Mesothelial cell of epicardium (in vitro differentiated cells): ENCODE measurements at regions not wholly inside any gene's neighbourhood (a gene's known extent, or its start where the extent isn't known, plus 50 kb on each side); places are given as distances from the start of the nearest gene placed in this dataset.
A peak's percentile ranks its signal among the peaks of the same experiment; 100 is the strongest.
"Not testable (repeated sequence)": the region's sequence is repeated elsewhere in the genome, so short reads cannot be mapped to it uniquely, and the experiment has no call there.

Source experiments
- DNase-seq, 2 experiments: peaks; one replicate each; pipeline ENCODE4 v3.0.0; 2021; ENCODE audit warnings: low spot score in 2 of 2; ENCODE audit not compliant: unreplicated experiment in 2 of 2
- H3K27ac Mint-ChIP-seq: 2 replicates; pipeline ENCODE4 v1.8.0; 2021; ENCODE audit warnings: mixed read lengths
- H3K27me3 Mint-ChIP-seq: 2 replicates; pipeline ENCODE4 v1.8.0; 2021; ENCODE audit warnings: low read depth, mixed read lengths
- H3K36me3 Mint-ChIP-seq: 2 replicates; pipeline ENCODE4 v1.8.0; 2021; ENCODE audit warnings: mixed read lengths
- H3K4me1 Mint-ChIP-seq: 2 replicates; pipeline ENCODE4 v1.8.0; 2021; ENCODE audit warnings: mixed read lengths
- H3K4me3 Mint-ChIP-seq: 2 replicates; pipeline ENCODE4 v1.8.0; 2021; ENCODE audit warnings: mild to moderate bottlenecking, moderate library complexity, mixed read lengths
- H3K9me3 Mint-ChIP-seq: 2 replicates; pipeline ENCODE4 v1.8.0; 2021; ENCODE audit warnings: mixed read lengths
- CTCF ChIP-seq: fragments of 200-600 bp; sonication (generic); IDR thresholded peaks from one replicate; pipeline ENCODE4 v1.5.0; 2021; ENCODE audit warnings: antibody characterized with exemption; ENCODE audit not compliant: unreplicated experiment

- peaks cover 11% of the 10 kb centered on the region for H3K9me3 Mint-ChIP-seq
- no peaks in the 10 kb centered on the region for H3K36me3 Mint-ChIP-seq
- no peaks in the 10 kb centered on the region for H3K27me3 Mint-ChIP-seq
- H3K27ac Mint-ChIP-seq: peak overlapping the region; percentile 98
- no peak for DNase-seq
- H3K4me1 Mint-ChIP-seq: peaks cover 47% of the 10 kb centered on the region
- TF ChIP-seq CTCF: no peak
- peak overlapping the region; percentile 64 for H3K4me3 Mint-ChIP-seq
Measured at GRCh38 chr15:96053781-96054428, 276.6 kb upstream of the NR2F2 start.

GRCh38 chr15:96054621-96055020, 275.9 kb upstream of the NR2F2 start:
- TF ChIP-seq CTCF: no peak
- Mint-ChIP-seq H3K9me3 (peaks cover 11% of the 10 kb centered on the region), H3K27me3 (no peaks in the 10 kb centered on the region), H3K27ac (peak overlapping the region; percentile 77), H3K4me3 (no peak overlapping the region), H3K4me1 (peaks cover 41% of the 10 kb centered on the region), H3K36me3 (no peaks in the 10 kb centered on the region)
- no peak for DNase-seq

- no peak overlapping the region for H3K4me3 Mint-ChIP-seq
- H3K9me3 Mint-ChIP-seq: peaks cover 17% of the 10 kb centered on the region
- no peak for DNase-seq
- peaks cover 16% of the 10 kb centered on the region for H3K4me1 Mint-ChIP-seq
- no peaks in the 10 kb centered on the region for H3K36me3 Mint-ChIP-seq
- no peak overlapping the region for H3K27ac Mint-ChIP-seq
- TF ChIP-seq CTCF: no peak
- H3K27me3 Mint-ChIP-seq: no peaks in the 10 kb centered on the region
Measured at GRCh38 chr15:96058103-96058851, 272.2 kb upstream of the NR2F2 start.

GRCh38 chr15:96058852-96059103, 271.7 kb upstream of the NR2F2 start:
- H3K27ac Mint-ChIP-seq, H3K4me3 Mint-ChIP-seq, H3K27me3 Mint-ChIP-seq, DNase-seq, H3K36me3 Mint-ChIP-seq: not testable (repeated sequence)
- H3K4me1 Mint-ChIP-seq: peaks cover 13% of the 10 kb centered on the region
- H3K9me3 Mint-ChIP-seq: peaks cover 17% of the 10 kb centered on the region

- not testable (repeated sequence) for H3K36me3 Mint-ChIP-seq, H3K4me3 Mint-ChIP-seq, H3K27ac Mint-ChIP-seq, H3K27me3 Mint-ChIP-seq, H3K4me1 Mint-ChIP-seq, DNase-seq
- peaks cover 22% of the 10 kb centered on the region for H3K9me3 Mint-ChIP-seq
Measured at GRCh38 chr15:96060591-96060990, 269.9 kb upstream of the NR2F2 start.

GRCh38 chr15:96064351-96064756, 266.1 kb upstream of the NR2F2 start:
- no peak overlapping the region for H3K4me3 Mint-ChIP-seq
- peaks cover 9% of the 10 kb centered on the region for H3K4me1 Mint-ChIP-seq
- no peaks in the 10 kb centered on the region for H3K27me3 Mint-ChIP-seq
- no peak for DNase-seq
- TF ChIP-seq CTCF: no peak
- peaks cover 13% of the 10 kb centered on the region for H3K9me3 Mint-ChIP-seq
- H3K36me3 Mint-ChIP-seq: peaks cover 2% of the 10 kb centered on the region
- no peak overlapping the region for H3K27ac Mint-ChIP-seq

- TF ChIP-seq CTCF: no peak
- Mint-ChIP-seq H3K27ac (no peak overlapping the region), H3K36me3 (peaks cover 2% of the 10 kb centered on the region), H3K9me3 (peaks cover 12% of the 10 kb centered on the region), H3K27me3 (no peaks in the 10 kb centered on the region), H3K4me3 (no peak overlapping the region), H3K4me1 (peaks cover 9% of the 10 kb centered on the region)
- DNase-seq: no peak
Measured at GRCh38 chr15:96066126-96066525, 264.4 kb upstream of the NR2F2 start.
